Inflammatory macrophage treated with lipopolysaccharide for 1 hour (primary cell): ENCODE measurements at regions not wholly inside any gene's neighbourhood (a gene's known extent, or its start where the extent isn't known, plus 50 kb on each side); places are given as distances from the start of the nearest gene placed in this dataset.

ENCODE experiments used
- DNase-seq, 2 donors: peaks; one replicate each; pipeline ENCODE4 v3.0.0-alpha.2; 2020 to 2022

DNA sequence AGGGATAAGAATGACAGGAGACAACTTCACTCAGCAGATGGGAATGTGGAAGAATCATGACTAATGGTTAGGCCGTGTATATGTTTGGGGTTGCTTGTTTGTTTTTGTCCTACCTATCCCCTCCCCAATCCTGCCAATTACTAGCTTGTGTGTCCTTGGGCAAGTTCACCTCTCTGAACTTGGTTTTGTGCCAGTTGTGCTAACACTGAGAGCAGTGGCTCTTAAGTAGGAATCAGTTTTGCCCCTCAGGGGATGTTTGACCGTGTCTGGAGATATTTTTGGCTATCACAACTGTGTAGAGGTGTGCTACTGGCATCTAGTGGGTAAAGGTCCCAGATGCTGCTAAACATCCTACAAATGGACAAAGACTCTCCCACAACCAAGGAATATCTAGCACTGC, 287.0 kb downstream of the DMRT2 start:
- DNase-seq, result no peak

DNA sequence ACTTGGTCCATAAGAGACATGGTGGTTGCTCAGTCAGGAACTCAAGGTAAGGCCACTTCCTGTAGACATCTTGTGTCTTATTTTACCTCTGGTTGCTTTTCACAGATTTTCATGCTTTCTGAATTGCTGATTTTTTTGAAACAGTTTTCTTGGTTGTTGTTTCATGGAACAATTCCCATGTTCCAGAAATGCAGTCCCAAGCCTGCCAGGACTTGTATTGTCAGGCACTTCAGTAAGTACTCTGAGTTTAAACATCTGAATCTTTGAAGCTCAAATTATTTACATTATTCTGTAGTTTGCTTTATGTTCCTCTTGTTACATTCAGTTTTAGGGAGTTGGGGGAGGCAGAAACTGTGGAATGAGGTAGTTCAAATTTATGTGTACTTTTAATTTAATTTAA, 290.2 kb downstream of the DMRT2 start:
- DNase-seq, result no peak

GRCh38 chr9:1353291-1353690, 303.1 kb downstream of the DMRT2 start:
- no peak for DNase-seq

GRCh38 chr9:1354086-1354485, 303.9 kb downstream of the DMRT2 start:
- no peak for DNase-seq

GRCh38 chr9:1354606-1355005, 304.4 kb downstream of the DMRT2 start:
- DNase-seq, result no peak

DNA sequence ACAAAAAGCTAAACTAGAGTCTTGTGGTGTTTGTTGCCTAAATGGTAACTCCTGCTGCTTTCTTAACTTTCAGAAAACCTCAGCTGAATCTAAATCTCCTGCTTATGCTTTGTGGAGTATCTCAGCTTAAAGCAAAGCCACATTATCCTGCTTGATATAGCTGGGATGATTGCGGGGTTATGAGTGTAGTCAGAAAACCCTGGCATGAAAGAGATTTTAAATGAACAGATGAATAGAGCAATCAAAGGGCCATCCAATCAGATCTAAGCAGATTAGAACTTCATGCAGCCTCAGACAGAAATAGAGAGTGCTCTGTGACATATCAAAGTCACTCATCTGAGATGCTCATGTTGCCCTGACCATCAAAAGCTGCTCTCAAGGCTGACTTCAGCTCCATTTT, 305.5 kb downstream of the DMRT2 start:
- no peak for DNase-seq

GRCh38 chr9:1362845-1363244, 312.7 kb downstream of the DMRT2 start:
- DNase-seq, result no peak

DNA sequence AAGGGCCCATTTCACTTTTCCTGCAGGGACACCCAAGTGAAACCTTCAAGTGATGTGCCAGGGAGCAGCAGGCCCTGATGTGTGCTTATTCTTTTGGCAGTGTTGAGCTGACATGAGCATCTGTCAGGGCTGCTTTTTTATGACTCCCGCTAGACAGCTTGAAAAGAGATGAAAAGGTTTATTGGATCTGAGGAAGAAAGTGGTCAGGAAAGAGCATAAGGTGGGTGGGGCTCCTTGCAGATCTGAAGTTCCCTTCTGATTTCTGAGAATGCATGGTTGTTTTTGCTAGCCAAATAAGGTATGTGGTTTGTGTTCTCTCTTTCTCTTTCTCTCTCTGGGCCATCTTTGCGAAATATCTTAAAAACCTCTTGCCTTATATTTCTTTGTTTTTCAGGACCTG, 316.1 kb downstream of the DMRT2 start:
- DNase-seq, result no peak

- no peak for DNase-seq
Measured at GRCh38 chr9:1369297-1369696, 319.1 kb downstream of the DMRT2 start.

DNA sequence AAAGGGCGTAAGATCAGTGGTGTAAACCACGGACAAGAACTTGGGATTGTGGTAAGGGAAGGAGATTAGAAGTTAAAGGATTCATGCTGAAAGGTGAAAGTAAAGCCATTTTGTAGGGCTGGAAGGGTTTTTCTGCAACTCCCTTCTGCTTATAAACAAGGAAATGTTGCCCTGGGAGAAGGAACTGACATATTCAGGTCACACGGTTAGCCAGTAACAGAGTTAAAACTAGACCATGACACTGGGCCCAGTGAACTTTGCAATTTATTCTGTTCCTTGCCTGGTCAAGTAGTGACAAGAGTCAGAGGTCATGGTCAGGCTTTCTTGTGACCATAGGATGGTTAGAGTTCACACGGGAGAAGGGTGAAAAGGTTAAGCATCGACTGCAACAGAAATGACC, 323.3 kb downstream of the DMRT2 start:
- DNase-seq, result no peak

DNA sequence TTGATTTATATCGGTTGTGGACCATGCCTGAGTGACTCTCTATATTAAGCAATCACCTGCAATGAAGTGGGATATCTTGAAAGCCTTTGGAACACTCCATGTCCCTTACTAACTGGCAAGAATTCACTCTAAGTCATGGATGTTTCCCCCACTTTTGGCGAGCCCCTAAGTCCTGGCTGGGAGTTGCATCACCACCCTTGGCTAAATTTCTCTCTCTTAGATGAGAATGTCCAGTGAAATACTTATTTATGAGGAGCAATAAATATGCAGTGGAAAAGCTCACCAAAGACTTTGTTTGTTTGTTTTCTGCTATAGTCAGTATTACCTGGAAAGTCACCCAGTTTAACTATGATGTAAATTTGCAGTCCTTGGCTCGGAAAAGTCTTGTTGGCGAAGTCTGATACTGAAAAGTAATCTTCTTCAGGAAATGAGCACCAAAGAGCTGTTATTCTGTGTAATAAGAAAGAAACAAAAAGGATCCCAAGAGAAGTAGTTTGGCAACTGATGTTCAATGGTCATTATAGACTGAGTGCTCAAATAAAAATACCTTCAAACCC, 333.8 kb downstream of the DMRT2 start:
- DNase-seq, result no peak

GRCh38 chr9:1384816-1385215, 334.7 kb downstream of the DMRT2 start:
- no peak for DNase-seq

DNA sequence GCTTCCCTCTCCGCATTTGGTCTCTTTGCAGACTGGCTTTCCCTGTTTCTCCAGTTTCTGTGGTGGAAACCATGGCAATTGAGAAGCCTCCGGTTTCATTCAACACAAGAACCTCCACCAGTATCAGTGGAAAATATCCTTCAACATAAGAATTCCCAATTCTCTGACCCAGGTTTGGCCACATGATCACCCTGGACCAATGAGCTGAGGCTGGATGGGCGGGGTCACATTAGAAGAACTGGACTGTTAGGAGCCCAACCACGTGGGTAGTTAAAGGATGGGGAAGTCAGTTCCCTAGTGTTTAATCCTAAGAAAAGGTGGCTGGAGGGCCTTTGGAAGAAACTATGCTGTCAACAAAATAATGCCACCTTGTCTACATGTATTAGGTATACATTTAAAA, 336.3 kb downstream of the DMRT2 start:
- no peak for DNase-seq

DNA sequence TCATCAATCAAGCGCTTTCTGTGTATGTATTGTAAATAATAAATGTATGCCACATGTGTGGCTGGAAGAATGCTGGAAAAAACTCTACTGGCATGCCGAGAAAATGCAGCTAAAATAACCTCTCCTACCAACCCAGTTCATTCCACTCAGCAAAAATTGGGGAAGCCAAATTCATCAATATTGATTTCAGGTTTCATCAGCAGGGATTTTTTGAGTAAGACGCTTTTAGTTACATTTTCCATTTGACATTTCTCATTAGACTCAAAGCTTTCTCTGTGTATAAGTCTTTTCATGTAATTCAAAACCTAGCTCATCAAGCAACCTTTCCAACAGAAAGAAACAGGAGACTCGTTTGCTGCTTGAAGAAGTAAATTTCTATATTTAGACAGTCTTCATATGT, 338.1 kb downstream of the DMRT2 start:
- DNase-seq, result no peak

- DNase-seq, result no peak
Measured at GRCh38 chr9:1400983-1401382, 350.8 kb downstream of the DMRT2 start.

GRCh38 chr9:1404940-1405339, 354.8 kb downstream of the DMRT2 start:
- no peak for DNase-seq

GRCh38 chr9:1411826-1412225, 361.7 kb downstream of the DMRT2 start:
- no peak for DNase-seq

DNA sequence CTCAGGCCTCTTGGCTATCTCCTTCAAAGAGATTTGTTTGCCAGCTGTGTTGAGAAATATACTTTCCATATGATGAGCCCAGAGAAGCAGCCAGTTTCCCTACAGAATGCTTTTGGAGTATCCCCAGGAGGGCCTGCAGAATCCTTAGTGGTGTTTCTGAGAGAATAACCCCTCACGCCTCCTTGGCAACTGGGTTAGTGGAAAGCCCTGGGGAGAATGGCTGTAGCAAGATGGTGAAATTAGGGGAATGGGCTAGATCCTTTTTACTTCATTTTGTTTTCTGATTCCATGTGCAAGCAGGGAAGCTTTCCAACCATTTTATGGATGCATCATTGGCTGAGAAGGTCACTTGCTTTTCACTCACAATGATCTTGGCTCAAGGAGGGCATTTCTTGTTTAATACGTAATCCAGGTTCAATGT, 364.6 kb downstream of the DMRT2 start:
- DNase-seq, result no peak

GRCh38 chr9:1415146-1415545, 365.0 kb downstream of the DMRT2 start:
- DNase-seq, result no peak

DNA sequence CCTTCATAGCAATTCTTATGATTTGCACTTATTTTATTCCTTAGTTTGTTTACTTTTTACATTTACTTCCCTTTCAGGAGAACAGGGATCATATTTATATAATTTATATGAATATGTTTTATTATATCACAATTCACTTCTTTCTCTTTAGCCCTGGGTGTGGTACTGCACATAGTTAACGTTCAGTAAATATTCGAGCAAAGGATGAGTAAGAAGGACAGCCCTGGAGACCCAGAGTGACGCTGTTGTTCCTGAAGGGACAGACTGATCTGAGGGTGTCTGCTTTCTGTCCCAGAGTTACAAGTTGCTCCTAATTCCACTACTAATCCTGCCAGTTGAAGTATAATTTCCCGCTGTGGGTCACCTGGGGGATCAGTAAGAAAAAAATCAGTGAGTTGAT, 366.1 kb downstream of the DMRT2 start:
- no peak for DNase-seq

DNA sequence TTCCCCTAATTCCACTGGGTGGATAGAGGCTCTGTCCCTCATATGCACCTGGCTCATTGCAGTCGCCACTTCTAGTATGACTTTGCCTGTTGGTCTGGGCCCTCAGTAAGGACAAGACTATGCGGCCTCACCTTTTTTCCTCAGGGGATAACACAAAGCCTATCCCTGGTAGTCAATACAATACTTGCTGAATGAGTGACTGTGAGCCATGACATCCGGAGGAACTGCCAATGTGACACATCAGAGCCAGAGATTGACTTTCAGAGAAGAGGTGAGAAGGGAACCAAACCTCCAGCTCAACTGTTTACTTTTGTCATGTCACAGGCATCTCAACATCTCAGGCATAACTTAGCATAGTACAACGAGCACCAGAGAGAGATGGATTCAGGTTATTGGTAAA, 371.3 kb downstream of the DMRT2 start:
- no peak for DNase-seq

- no peak for DNase-seq
Measured at GRCh38 chr9:1427875-1428274, 377.7 kb downstream of the DMRT2 start.

DNA sequence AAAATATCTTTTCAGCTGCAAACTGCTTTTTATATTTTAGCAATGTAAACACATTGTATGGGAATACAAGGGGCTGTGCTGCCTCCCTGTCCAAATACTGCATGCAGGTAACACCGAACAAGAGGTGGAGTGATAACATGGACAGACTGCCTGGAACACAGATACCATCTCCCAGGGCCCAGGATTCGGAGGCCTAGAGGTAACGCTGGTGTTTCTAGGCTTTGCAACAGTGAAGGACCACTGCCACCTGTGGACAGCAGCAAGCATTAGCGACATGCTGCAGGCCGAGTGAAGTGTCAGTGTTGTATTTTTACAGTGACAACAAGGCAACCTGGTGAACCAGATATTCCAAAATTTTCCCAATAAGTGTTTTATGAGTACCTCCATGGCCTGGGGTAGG, 379.1 kb downstream of the DMRT2 start:
- DNase-seq, result no peak

- DNase-seq, result no peak
Measured at GRCh38 chr9:1431461-1431860, 381.3 kb downstream of the DMRT2 start.

DNA sequence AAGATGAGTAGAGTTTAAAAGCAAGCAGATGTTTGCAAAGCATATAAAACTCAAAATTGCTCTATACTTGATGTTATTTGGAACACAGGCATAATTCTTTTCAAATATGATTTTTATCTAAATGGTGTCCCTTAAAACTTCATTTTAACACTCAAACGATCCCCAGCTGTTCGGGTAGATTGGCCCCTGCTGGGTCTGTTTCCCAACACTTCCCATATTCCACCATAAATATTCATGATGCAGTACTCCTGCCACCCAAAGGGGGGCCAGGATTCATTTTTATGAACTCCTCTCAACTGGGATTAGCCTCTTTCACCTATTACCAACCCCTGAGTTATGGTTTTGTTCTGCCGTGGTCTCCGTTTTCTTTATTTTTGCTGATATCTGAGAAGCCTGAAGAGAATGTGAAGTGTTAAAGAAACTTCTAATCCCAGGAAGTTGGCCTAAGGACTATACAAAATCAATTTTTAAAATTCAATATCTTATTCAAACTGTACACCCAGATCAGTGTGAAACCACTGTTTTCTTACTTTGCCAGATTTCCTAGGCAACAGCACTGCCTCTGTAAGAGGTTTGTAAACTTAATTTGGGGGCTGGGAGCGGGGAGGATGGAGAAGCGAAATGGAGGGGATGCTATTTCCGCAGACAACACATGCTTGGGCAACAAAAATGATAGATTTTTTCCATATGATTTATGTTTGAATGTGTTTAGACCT, 384.1 kb downstream of the DMRT2 start:
- DNase-seq, result no peak
